GM12873 (cell line): ENCODE measurements at regions not wholly inside any gene's neighbourhood (a gene's known extent, or its start where the extent isn't known, plus 50 kb on each side); places are given as distances from the start of the nearest gene placed in this dataset.

Source experiments
- CTCF ChIP-seq: IDR thresholded peaks from 2 replicates; pipeline ENCODE4 v1.5.1; 2012; ENCODE audit warnings: low read depth, mild to moderate bottlenecking, moderate library complexity, low read length, control low read depth; ENCODE audit not compliant: insufficient read depth; ENCODE audit errors: missing control alignments

GRCh38 chr5:143674469-143674786 is 137.5 kb upstream of the HMHB1 start:
- TF ChIP-seq CTCF, result no peak

- no peak for TF ChIP-seq CTCF
Observed at GRCh38 chr5:143673676-143674468, 138.1 kb upstream of the HMHB1 start.

GRCh38 chr5:143672806-143673205 is 139.2 kb upstream of the HMHB1 start:
- no peak for TF ChIP-seq CTCF

GRCh38 chr5:143671674-143672569 is 140.0 kb upstream of the HMHB1 start:
- no peak for TF ChIP-seq CTCF

- no peak for TF ChIP-seq CTCF
Observed at GRCh38 chr5:143671021-143671420, 140.9 kb upstream of the HMHB1 start.

GRCh38 chr5:143665866-143666265 is 146.1 kb upstream of the HMHB1 start:
- TF ChIP-seq CTCF, result no peak

GRCh38 chr5:143664623-143665022 is 147.3 kb upstream of the HMHB1 start:
- no peak for TF ChIP-seq CTCF
